ENCODE measurements at regions not wholly inside any gene's neighbourhood (a gene's known extent, or its start where the extent isn't known, plus 50 kb on each side); places are given as distances from the start of the nearest gene placed in this dataset.

DNA sequence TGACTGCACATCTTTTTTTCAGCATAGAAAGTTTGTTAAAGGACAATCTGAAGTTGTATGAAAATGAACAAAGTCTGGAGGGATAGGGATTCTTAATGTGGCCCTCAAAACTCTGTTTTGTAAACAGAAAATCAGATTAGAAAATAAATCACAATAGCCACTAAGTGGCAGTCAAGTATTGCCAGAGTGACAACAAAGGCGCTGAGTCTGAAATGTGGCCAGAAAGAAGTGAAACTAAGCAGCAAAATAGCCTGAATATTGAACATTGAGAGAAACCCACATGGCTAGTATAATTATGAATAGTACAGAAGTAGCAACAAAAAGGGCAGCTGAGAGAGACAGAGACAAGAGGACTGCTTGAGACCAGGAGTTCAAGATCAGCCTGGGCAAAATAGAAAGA, 81.1 kb upstream of the CT45A1 start:
- peak; percentile 51 for TF ChIP-seq CTCF (conservative IDR thresholded peaks at IDR 0.05)
- H3K27ac ChIP-seq, result no peak overlapping the region

DNA sequence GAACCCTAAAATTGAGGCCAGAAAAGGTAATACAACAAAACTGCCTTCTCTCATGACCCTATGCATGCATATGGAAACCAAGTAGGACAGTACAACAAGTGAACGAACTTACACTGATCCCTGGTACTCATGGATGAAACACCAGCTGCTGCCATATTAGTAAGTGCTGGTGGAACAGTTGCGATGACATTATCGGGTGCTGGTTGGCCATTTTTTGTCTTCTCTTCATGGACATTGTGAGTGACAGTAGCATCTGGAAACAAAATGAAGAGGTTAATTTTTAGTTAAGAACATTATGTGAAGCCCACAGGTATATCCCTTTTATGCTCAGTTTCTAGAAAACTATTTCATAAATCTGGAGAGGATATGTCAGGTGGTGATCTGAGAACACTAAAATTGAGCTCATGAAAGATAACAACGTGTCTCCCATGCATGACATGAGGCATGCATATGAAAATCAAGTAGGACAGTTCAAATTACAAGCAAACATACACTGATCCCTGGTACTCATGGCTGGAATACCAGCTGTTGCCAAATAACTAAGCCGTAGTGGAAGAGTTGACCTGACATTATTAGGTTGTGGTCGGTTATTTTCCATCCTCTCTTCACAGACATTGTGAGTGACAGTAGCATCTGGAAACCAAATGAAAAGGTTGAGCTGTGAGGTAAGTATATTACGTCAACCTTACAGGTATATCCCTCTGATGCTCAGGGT, 74.2 kb upstream of the CT45A1 start:
- TF ChIP-seq CTCF (conservative IDR thresholded peaks at IDR 0.05), result no peak
- H3K27ac ChIP-seq, result no peak overlapping the region

DNA sequence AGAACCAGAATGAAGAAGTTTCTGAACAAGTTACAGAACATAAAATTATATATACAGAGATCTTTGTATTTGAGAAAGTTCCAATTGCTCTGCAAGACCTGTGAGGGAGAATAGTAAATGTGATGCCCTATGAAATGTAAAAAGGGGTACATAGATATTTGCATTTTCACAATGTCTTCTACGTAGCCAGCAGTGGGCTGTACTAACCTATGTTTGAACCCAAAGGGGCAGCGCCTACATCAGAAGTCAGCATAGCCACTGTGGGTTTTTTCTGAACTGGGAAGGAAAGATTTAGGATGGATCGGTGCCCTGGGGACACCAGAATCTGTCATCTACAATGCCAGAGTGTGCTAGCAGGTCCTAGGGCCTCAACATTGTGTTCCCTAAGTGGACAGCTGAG, 69.5 kb upstream of the CT45A1 start:
- no peak overlapping the region for H3K27ac ChIP-seq
- no peak for TF ChIP-seq CTCF (conservative IDR thresholded peaks at IDR 0.05)

GRCh38 chrX:135644624-135645023, 68.8 kb upstream of the CT45A1 start:
- no peak overlapping the region for H3K27ac ChIP-seq
- no peak for TF ChIP-seq CTCF (conservative IDR thresholded peaks at IDR 0.05)

GRCh38 chrX:135649029-135649428, 64.4 kb upstream of the CT45A1 start:
- H3K27ac ChIP-seq, result peak overlapping the region; percentile 70
- no peak for TF ChIP-seq CTCF (conservative IDR thresholded peaks at IDR 0.05)

DNA sequence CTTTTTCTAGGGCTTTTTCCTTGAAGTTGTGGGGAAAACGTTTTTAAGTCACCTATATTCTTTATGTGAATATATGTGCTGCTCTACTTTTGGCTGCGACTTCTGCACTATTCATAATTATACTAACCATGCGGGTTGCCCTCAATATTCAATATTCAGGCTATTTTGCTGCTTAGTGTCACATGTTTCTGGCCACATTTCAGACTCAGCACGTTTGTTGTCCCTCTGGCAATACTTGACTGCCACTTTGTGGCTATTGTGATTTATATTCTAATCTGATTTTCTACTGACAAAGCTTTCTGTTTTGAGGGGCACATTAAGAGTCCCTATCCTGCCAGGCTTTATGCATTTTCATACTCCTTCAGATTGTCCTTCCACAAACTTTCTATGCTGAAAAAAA, 63.9 kb upstream of the CT45A1 start:
- H3K27ac ChIP-seq, result peak overlapping the region; percentile 70
- peak; percentile 34; the same call in 1 of the 2 replicates for TF ChIP-seq CTCF (conservative IDR thresholded peaks at IDR 0.05)

- no peak overlapping the region for H3K27ac ChIP-seq
These were observed 61.7 kb upstream of the CT45A1 start for GRCh38 chrX:135651647-135652295.

More at GRCh38 chrX:135651647-135652295, 61.7 kb upstream of the CT45A1 start:
- no peak for TF ChIP-seq CTCF (conservative IDR thresholded peaks at IDR 0.05)

Data from VCaP (cell line).